Endothelial cell (in vitro differentiated cells): ENCODE measurements at regions not wholly inside any gene's neighbourhood (a gene's known extent, or its start where the extent isn't known, plus 50 kb on each side); places are given as distances from the start of the nearest gene placed in this dataset.

ENCODE experiments used
- DNase-seq: peaks from one replicate; pipeline ENCODE4 v3.0.0; 2021; ENCODE audit warnings: low spot score
- H3K27ac Mint-ChIP-seq: one replicate; pipeline ENCODE4 v1.8.0; 2021; ENCODE audit warnings: mixed read lengths, inconsistent platforms; ENCODE audit not compliant: unreplicated experiment
- H3K27me3 Mint-ChIP-seq: one replicate; pipeline ENCODE4 v1.8.0; 2021; ENCODE audit warnings: mild to moderate bottlenecking, moderate library complexity, mixed read lengths, inconsistent platforms; ENCODE audit not compliant: unreplicated experiment
- H3K36me3 Mint-ChIP-seq: one replicate; pipeline ENCODE4 v1.8.0; 2021; ENCODE audit warnings: mild to moderate bottlenecking, low read depth, mixed read lengths, inconsistent platforms; ENCODE audit not compliant: unreplicated experiment
- H3K4me1 Mint-ChIP-seq: one replicate; pipeline ENCODE4 v1.8.0; 2021; ENCODE audit warnings: mild to moderate bottlenecking, mixed read lengths, inconsistent platforms; ENCODE audit not compliant: unreplicated experiment
- H3K4me3 Mint-ChIP-seq: one replicate; pipeline ENCODE4 v1.8.0; 2021; ENCODE audit warnings: mild to moderate bottlenecking, mixed read lengths, inconsistent platforms; ENCODE audit not compliant: unreplicated experiment
- H3K9me3 Mint-ChIP-seq: one replicate; pipeline ENCODE4 v1.8.0; 2021; ENCODE audit warnings: mixed read lengths, inconsistent platforms; ENCODE audit not compliant: unreplicated experiment
- TF ChIP-seq, protein P1 (sequence below): fragments of 200-600 bp; sonication (generic); IDR thresholded peaks from one replicate; pipeline ENCODE4 v1.5.0; 2021; ENCODE audit warnings: antibody characterized with exemption; ENCODE audit not compliant: unreplicated experiment

DNA sequence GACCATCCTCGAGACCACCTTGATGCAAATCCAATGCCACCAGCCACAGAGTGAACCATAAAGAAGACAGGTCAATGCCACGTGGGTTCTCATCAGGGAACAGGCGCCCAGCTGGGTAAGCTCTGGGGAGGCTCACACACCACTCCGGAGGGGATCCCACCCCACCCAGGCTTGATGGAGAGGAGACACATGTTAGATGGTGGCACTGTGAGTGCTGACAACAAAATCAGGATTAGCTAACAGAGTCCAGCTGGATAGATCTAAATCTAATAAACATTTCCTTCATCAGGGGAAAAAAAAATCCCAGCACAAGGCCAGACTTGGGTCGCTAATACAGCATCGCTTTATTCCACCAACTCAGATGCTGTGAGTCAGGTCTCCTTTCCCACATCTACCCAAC is 132.2 kb upstream of the TNR start:
- Mint-ChIP-seq H3K36me3 (no peaks in the 10 kb centered on the region), H3K27ac (no peak overlapping the region)
- TF ChIP-seq, protein P1, sequence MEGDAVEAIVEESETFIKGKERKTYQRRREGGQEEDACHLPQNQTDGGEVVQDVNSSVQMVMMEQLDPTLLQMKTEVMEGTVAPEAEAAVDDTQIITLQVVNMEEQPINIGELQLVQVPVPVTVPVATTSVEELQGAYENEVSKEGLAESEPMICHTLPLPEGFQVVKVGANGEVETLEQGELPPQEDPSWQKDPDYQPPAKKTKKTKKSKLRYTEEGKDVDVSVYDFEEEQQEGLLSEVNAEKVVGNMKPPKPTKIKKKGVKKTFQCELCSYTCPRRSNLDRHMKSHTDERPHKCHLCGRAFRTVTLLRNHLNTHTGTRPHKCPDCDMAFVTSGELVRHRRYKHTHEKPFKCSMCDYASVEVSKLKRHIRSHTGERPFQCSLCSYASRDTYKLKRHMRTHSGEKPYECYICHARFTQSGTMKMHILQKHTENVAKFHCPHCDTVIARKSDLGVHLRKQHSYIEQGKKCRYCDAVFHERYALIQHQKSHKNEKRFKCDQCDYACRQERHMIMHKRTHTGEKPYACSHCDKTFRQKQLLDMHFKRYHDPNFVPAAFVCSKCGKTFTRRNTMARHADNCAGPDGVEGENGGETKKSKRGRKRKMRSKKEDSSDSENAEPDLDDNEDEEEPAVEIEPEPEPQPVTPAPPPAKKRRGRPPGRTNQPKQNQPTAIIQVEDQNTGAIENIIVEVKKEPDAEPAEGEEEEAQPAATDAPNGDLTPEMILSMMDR, result no peak

DNA sequence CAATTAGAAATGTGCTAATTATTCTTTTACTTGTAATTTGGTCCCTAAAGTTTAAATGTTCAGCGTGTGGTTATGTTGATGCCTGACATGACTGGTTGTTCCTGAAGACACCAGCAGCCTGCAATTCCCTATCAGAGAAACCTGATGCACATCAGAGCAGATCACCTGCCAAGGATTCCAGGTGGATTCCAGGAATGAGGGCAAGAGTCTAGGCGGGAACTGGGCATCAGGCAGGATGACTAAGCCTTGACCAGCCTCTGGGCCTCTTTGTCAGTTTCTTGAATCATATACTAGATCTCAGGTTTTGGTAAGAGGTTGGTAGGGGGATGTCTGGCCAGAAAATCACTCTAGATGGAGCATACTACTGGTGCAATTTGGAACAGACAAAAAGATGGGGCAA is 130.7 kb upstream of the TNR start:
- no peak overlapping the region for H3K4me3 Mint-ChIP-seq
- H3K36me3 Mint-ChIP-seq, result no peaks in the 10 kb centered on the region
- peaks cover 3% of the 10 kb centered on the region for H3K27me3 Mint-ChIP-seq
- TF ChIP-seq, protein P1, result no peak
- no peaks in the 10 kb centered on the region for H3K9me3 Mint-ChIP-seq
- no peak for DNase-seq
- no peak overlapping the region for H3K27ac Mint-ChIP-seq
- no peaks in the 10 kb centered on the region for H3K4me1 Mint-ChIP-seq

More for the DNA sequence above, 132.2 kb upstream of the TNR start:
- Mint-ChIP-seq H3K27me3 (peaks cover 3% of the 10 kb centered on the region), H3K4me1 (no peaks in the 10 kb centered on the region), H3K9me3 (no peaks in the 10 kb centered on the region), H3K4me3 (no peak overlapping the region)
- DNase-seq, result no peak

DNA sequence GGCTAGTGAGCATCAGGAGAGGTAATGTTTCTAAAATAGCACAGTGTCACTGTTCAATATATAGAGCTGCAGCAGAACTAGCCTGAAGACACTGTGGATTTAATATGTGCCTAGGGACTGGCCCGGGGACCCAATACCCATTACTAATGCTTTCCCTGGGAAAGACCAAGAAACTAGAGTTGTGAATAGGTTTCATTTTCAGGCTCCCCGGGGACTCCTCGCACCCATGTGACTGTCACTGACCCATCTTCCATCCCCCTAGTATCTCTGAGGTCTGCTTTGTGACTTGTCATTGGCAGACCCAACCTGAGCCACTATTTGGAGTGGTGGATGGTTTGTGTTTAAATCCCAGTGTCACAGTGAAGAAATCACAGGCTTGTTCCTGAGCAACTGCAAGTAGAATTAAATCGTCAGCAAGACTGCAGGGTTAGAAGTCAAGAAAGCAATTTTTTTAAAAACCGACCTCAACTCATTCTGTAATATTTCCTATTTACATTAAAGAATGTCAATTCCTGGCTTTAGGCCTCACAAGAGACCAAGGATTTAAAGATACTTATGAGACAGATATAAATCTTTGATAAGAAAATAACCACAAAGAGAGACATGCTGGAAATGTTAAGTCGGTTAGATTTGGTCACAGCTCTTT is 130.0 kb upstream of the TNR start:
- Mint-ChIP-seq H3K4me1 (no peaks in the 10 kb centered on the region), H3K36me3 (no peaks in the 10 kb centered on the region), H3K9me3 (no peaks in the 10 kb centered on the region), H3K27ac (no peak overlapping the region), H3K4me3 (no peak overlapping the region), H3K27me3 (peaks cover 3% of the 10 kb centered on the region)
- TF ChIP-seq, protein P1, result no peak
- DNase-seq, result no peak

DNA sequence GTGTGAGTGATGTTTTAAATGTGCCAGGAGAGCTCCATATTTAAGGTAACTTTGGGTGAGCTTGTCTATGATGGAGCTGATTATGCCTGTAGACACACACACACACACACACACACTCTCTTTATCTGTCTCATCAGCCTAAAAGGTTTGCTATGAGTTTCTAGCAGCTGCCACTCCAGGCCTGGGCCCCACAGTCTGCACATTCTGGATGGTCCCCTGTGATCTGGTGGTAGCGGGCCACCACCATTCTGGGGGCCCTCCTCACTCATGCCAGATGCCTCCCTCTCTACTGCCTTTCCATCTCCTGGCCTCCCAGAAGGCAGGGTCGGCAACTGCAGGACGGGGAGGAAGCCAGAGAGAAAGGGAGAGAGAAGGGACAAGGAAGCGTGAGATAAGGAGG is 129.2 kb upstream of the TNR start:
- TF ChIP-seq, protein P1, result no peak
- Mint-ChIP-seq H3K4me3 (no peak overlapping the region), H3K27me3 (no peaks in the 10 kb centered on the region), H3K4me1 (no peaks in the 10 kb centered on the region), H3K9me3 (no peaks in the 10 kb centered on the region), H3K27ac (no peak overlapping the region), H3K36me3 (no peaks in the 10 kb centered on the region)
- no peak for DNase-seq

DNA sequence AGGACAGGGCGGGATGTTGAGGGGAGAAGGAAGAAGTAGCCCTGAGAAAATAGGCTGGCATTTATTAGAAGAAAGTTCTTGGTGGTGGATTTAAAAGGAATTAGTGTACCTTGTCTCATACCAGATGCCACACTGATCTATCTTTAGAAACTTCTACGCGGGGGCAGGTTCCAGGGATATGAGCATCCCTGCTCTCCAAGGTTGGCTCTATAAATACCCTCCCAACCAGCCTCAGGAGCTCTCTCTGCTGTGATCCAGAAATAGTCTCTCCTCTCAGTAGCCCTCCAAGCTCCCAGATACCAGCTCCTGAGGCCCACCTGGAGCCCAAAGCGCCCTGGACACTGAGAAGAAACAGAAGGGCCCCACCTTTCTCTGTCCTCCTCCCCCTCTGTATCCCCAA is 128.3 kb upstream of the TNR start:
- no peak overlapping the region for H3K4me3 Mint-ChIP-seq
- H3K27ac Mint-ChIP-seq, result no peak overlapping the region
- H3K36me3 Mint-ChIP-seq, result no peaks in the 10 kb centered on the region
- no peaks in the 10 kb centered on the region for H3K27me3 Mint-ChIP-seq
- no peak for DNase-seq
- no peaks in the 10 kb centered on the region for H3K9me3 Mint-ChIP-seq
- TF ChIP-seq, protein P1, result no peak
- H3K4me1 Mint-ChIP-seq, result no peaks in the 10 kb centered on the region
